ENCODE measurements at regions not wholly inside any gene's neighbourhood (a gene's known extent, or its start where the extent isn't known, plus 50 kb on each side); places are given as distances from the start of the nearest gene placed in this dataset.
"Not testable (repeated sequence)": the region's sequence is repeated elsewhere in the genome, so short reads cannot be mapped to it uniquely, and the experiment has no call there.

DNA sequence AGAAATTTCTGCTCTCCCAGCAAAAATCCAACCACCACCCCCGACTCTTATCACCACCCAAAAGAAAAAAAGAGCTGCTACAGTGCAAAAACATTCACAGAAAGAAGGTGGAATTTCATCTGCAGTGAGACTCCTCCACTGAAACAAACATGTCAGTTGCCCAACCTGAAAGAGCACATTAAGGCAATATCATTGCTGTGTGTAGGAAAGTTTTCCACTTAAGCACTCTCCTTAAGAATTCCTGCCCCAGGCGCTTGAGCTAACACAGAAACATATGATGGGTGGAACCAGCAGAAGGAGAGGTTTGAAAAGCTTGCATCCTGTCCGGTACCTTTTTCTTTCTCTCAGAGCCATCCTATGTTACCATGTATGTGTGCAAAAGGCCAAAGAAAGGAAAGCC lies 200.8 kb upstream of the GADL1 start:
- H3K36me3 Mint-ChIP-seq (ENCODE audit: low read depth) = no peaks in the 10 kb centered on the region
- DNase-seq (ENCODE audit: low read depth, low spot score) = no peak
- H3K27me3 Mint-ChIP-seq (ENCODE audit: low read depth) = no peaks in the 10 kb centered on the region
- H3K4me3 Mint-ChIP-seq = no peak overlapping the region
- H3K9me3 Mint-ChIP-seq = no peaks in the 10 kb centered on the region
- no peak overlapping the region for H3K27ac Mint-ChIP-seq (ENCODE audit: unreplicated experiment)
- no peaks in the 10 kb centered on the region for H3K4me1 Mint-ChIP-seq
- TF ChIP-seq, protein P1, sequence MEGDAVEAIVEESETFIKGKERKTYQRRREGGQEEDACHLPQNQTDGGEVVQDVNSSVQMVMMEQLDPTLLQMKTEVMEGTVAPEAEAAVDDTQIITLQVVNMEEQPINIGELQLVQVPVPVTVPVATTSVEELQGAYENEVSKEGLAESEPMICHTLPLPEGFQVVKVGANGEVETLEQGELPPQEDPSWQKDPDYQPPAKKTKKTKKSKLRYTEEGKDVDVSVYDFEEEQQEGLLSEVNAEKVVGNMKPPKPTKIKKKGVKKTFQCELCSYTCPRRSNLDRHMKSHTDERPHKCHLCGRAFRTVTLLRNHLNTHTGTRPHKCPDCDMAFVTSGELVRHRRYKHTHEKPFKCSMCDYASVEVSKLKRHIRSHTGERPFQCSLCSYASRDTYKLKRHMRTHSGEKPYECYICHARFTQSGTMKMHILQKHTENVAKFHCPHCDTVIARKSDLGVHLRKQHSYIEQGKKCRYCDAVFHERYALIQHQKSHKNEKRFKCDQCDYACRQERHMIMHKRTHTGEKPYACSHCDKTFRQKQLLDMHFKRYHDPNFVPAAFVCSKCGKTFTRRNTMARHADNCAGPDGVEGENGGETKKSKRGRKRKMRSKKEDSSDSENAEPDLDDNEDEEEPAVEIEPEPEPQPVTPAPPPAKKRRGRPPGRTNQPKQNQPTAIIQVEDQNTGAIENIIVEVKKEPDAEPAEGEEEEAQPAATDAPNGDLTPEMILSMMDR (conservative IDR thresholded peaks at IDR 0.05) = no peak

GRCh38 chr3:31096661-31097395 lies 202.4 kb upstream of the GADL1 start:
- no peak for DNase-seq (ENCODE audit: low read depth, low spot score)
- Mint-ChIP-seq H3K27ac (ENCODE audit: unreplicated experiment) (no peak overlapping the region), H3K9me3 (no peaks in the 10 kb centered on the region), H3K36me3 (ENCODE audit: low read depth) (no peaks in the 10 kb centered on the region), H3K4me1 (no peaks in the 10 kb centered on the region), H3K27me3 (ENCODE audit: low read depth) (no peaks in the 10 kb centered on the region), H3K4me3 (no peak overlapping the region)
- TF ChIP-seq, protein P1 (conservative IDR thresholded peaks at IDR 0.05) = no peak

DNA sequence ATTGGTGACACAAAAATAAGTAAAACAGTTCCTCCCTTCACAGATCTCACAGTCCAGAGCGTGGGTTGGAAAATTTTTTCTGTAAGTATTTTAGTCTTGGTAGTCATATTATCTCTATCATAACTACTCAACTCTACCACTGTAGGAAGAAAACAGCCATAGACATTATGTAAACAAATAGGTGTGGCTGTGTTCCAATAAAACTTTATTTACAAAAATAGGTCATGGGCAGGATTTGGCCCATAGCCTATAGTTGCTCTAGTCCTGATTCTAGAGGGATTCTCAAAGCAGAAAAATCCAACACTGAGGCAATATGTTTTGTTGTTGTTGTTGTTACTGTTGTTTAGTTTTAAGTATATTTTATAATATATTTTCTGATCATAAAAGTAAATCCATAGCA lies 206.1 kb upstream of the GADL1 start:
- H3K36me3 Mint-ChIP-seq (ENCODE audit: low read depth) = no peaks in the 10 kb centered on the region
- DNase-seq (ENCODE audit: low read depth, low spot score) = no peak
- no peak overlapping the region for H3K27ac Mint-ChIP-seq (ENCODE audit: unreplicated experiment)
- TF ChIP-seq, protein P1 (conservative IDR thresholded peaks at IDR 0.05) = no peak
- no peaks in the 10 kb centered on the region for H3K4me1 Mint-ChIP-seq
- no peaks in the 10 kb centered on the region for H3K27me3 Mint-ChIP-seq (ENCODE audit: low read depth)
- H3K9me3 Mint-ChIP-seq = peaks cover 2% of the 10 kb centered on the region
- no peak overlapping the region for H3K4me3 Mint-ChIP-seq

DNA sequence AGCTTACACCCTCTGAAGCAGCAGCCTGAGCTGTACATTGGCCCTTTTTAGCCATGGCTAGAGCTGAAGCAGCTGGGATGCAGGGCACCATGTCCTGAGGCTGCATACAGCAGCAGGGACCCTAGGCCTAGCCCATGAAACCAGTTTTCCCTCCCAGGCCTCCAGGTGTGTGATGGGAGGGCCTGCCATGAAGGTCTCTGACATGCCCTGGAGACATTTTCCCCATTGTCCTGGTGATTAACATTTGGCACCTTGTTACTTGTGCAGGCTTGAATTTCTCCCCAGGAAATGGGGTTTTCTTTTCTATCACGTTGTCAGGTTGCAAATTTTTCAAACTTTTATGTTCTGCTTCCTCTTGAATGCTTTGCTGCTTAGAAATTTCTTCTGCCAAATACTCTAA lies 206.8 kb upstream of the GADL1 start:
- H3K36me3 Mint-ChIP-seq (ENCODE audit: low read depth); DNase-seq (ENCODE audit: low read depth, low spot score); H3K4me1 Mint-ChIP-seq; H3K27ac Mint-ChIP-seq (ENCODE audit: unreplicated experiment); H3K4me3 Mint-ChIP-seq; H3K9me3 Mint-ChIP-seq; H3K27me3 Mint-ChIP-seq (ENCODE audit: low read depth): not testable (repeated sequence)

DNA sequence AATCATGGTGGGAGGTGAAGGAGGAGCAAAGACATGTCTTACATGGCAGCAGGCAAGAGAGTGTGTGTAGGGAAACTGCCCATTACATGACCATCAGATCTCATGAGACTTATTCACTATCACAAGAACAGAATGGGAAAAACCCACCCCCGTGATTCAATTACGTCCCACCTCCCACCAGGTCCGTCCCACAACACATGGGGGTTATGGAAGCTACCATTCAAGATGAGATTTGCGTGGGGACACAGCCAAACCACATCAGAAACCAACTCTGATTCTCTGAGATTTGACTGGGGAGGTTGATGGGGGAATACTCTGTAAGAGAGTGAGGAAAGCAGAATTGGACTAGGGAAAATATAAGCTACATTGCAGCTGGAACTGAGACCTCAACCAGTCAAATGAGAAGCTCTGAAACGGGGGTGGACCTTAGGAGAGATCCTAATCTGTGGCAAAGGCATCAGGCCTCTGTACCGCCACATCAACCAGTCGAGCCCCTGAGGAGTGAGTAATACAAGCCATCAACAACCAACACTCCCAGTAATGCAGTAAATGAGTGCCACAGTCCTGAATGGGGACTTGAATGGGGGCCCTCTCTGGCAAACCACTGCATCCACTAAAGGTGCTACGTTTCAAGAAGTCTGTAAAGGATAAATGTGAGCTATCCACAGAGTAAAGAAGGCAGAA lies 207.9 kb upstream of the GADL1 start:
- Mint-ChIP-seq H3K36me3 (ENCODE audit: low read depth) (no peaks in the 10 kb centered on the region), H3K4me3 (no peak overlapping the region), H3K4me1 (no peaks in the 10 kb centered on the region), H3K27ac (ENCODE audit: unreplicated experiment) (no peak overlapping the region), H3K9me3 (peaks cover 2% of the 10 kb centered on the region), H3K27me3 (ENCODE audit: low read depth) (no peaks in the 10 kb centered on the region)
- no peak for DNase-seq (ENCODE audit: low read depth, low spot score)
- TF ChIP-seq, protein P1 (conservative IDR thresholded peaks at IDR 0.05) = no peak

GRCh38 chr3:31103181-31103580 lies 208.7 kb upstream of the GADL1 start:
- Mint-ChIP-seq H3K27me3 (ENCODE audit: low read depth) (no peaks in the 10 kb centered on the region), H3K36me3 (ENCODE audit: low read depth) (no peaks in the 10 kb centered on the region), H3K9me3 (peaks cover 5% of the 10 kb centered on the region), H3K27ac (ENCODE audit: unreplicated experiment) (no peak overlapping the region), H3K4me1 (no peaks in the 10 kb centered on the region), H3K4me3 (no peak overlapping the region)
- DNase-seq (ENCODE audit: low read depth, low spot score) = no peak
- TF ChIP-seq, protein P1 (conservative IDR thresholded peaks at IDR 0.05) = no peak

Measured in neural crest cell (in vitro differentiated cells).